ENCODE measurements at regions not wholly inside any gene's neighbourhood (a gene's known extent, or its start where the extent isn't known, plus 50 kb on each side); places are given as distances from the start of the nearest gene placed in this dataset.

GRCh38 chr2:209305746-209306196 lies 118.1 kb upstream of the MAP2 start:
- TF ChIP-seq CTCF (IDR thresholded peaks at IDR 0.05) (no peak), POLR2A (IDR thresholded peaks at IDR 0.05) (no peak)
